ENCODE measurements at regions not wholly inside any gene's neighbourhood (a gene's known extent, or its start where the extent isn't known, plus 50 kb on each side); places are given as distances from the start of the nearest gene placed in this dataset.

GRCh38 chr1:228979325-228979699, 244.0 kb downstream of the RHOU start:
- DNase-seq, result no peak

GRCh38 chr1:228979774-228980173, 244.5 kb downstream of the RHOU start:
- no peak for DNase-seq

GRCh38 chr1:228980232-228980937, 245.1 kb downstream of the RHOU start:
- no peak for DNase-seq

- no peak for DNase-seq
Measured at GRCh38 chr1:228982637-228983036, 247.4 kb downstream of the RHOU start.

- no peak for DNase-seq
Measured at GRCh38 chr1:228983231-228983660, 248.0 kb downstream of the RHOU start.

GRCh38 chr1:228983661-228984060, 248.4 kb downstream of the RHOU start:
- DNase-seq, result no peak

- no peak for DNase-seq
Measured at GRCh38 chr1:228984107-228984506, 248.8 kb downstream of the RHOU start.

- DNase-seq, result no peak
Measured at GRCh38 chr1:228984646-228985631, 249.7 kb downstream of the RHOU start.

- DNase-seq, result no peak
Measured at GRCh38 chr1:228985661-228986060, 250.4 kb downstream of the RHOU start.

GRCh38 chr1:228986093-228986904, 251.0 kb downstream of the RHOU start:
- no peak for DNase-seq

GRCh38 chr1:228987286-228987685, 252.0 kb downstream of the RHOU start:
- no peak for DNase-seq

- no peak for DNase-seq
Measured at GRCh38 chr1:228987736-228988506, 252.6 kb downstream of the RHOU start.

GRCh38 chr1:228988664-228989063, 253.4 kb downstream of the RHOU start:
- DNase-seq, result no peak

- no peak for DNase-seq
Measured at GRCh38 chr1:228989176-228989575, 253.9 kb downstream of the RHOU start.

GRCh38 chr1:228989676-228989991, 254.4 kb downstream of the RHOU start:
- no peak for DNase-seq

GRCh38 chr1:228989992-228990827, 254.9 kb downstream of the RHOU start:
- DNase-seq, result no peak

GRCh38 chr1:228990906-228991569, 255.8 kb downstream of the RHOU start:
- no peak for DNase-seq

GRCh38 chr1:228992044-228992443, 256.8 kb downstream of the RHOU start:
- no peak for DNase-seq

GRCh38 chr1:228992907-228993535, 257.7 kb downstream of the RHOU start:
- no peak for DNase-seq
